ENCODE measurements at regions not wholly inside any gene's neighbourhood (a gene's known extent, or its start where the extent isn't known, plus 50 kb on each side); places are given as distances from the start of the nearest gene placed in this dataset.

DNA sequence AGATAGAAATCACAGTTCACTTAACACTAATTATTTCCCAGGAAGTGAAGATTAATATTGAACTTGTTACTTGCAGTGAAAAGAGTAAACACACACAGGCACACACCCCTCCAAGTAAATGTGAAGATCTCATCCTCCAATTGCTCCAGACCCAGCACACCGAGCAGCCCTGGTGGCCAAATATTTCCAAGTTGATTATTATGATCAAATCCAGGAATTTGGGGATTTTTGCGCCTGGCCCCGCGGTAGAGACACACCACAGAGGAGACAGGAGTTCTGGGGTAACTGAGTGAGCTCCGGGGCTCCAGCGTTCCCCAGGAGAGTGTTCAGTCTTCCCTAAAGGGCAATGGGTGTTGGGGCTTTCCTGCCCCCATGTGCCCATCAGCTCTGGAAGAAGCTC, 431.5 kb downstream of the BCL11B start:
- Histone ChIP-seq H3K36me3 (ENCODE audit: control insufficient read depth, insufficient read depth, low read length) (no peaks in the 10 kb centered on the region), H3K9me3 (ENCODE audit: control insufficient read depth, insufficient read depth, low read length) (no peaks in the 10 kb centered on the region), H3K27me3 (ENCODE audit: control insufficient read depth, insufficient read depth, low read length) (no peaks in the 10 kb centered on the region), H3K4me3 (ENCODE audit: low read depth, low read length) (no peak overlapping the region), H3K4me1 (ENCODE audit: control insufficient read depth, insufficient read depth, low read length) (no peaks in the 10 kb centered on the region), H3K27ac (ENCODE audit: low read depth, low read length) (no peak overlapping the region)
- WGBS (ENCODE audit: insufficient coverage): 95% methylated on average over 5 of the region's 6 CpGs
- DNase-seq (ENCODE audit: low read depth in 4 of 6, low spot score in 6 of 6): no peak

DNA sequence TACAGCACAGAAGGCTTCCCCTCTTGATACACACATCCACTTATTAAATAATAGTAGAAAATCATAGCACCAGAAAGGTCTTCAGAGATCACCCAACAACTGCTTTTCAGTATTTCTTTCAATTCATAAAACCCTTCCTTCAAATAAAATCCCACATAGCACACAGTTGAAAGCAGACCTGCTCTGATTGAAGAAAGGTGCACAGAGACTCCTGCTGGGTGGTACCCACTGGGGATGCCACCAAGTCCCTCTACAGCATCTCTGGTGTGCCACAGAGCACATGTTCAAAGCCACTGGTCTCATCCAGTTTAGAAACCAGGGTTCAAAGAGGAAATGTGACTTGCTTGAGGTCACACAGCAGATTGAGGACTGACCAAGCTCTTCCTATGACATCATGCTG, 427.5 kb downstream of the BCL11B start:
- Histone ChIP-seq H3K9me3 (ENCODE audit: control insufficient read depth, insufficient read depth, low read length) (no peaks in the 10 kb centered on the region), H3K4me1 (ENCODE audit: control insufficient read depth, insufficient read depth, low read length) (no peaks in the 10 kb centered on the region), H3K4me3 (ENCODE audit: low read depth, low read length) (no peak overlapping the region), H3K36me3 (ENCODE audit: control insufficient read depth, insufficient read depth, low read length) (no peaks in the 10 kb centered on the region), H3K27ac (ENCODE audit: low read depth, low read length) (no peak overlapping the region), H3K27me3 (ENCODE audit: control insufficient read depth, insufficient read depth, low read length) (no peaks in the 10 kb centered on the region)
- no peak for DNase-seq (ENCODE audit: low read depth in 4 of 6, low spot score in 6 of 6)

DNA sequence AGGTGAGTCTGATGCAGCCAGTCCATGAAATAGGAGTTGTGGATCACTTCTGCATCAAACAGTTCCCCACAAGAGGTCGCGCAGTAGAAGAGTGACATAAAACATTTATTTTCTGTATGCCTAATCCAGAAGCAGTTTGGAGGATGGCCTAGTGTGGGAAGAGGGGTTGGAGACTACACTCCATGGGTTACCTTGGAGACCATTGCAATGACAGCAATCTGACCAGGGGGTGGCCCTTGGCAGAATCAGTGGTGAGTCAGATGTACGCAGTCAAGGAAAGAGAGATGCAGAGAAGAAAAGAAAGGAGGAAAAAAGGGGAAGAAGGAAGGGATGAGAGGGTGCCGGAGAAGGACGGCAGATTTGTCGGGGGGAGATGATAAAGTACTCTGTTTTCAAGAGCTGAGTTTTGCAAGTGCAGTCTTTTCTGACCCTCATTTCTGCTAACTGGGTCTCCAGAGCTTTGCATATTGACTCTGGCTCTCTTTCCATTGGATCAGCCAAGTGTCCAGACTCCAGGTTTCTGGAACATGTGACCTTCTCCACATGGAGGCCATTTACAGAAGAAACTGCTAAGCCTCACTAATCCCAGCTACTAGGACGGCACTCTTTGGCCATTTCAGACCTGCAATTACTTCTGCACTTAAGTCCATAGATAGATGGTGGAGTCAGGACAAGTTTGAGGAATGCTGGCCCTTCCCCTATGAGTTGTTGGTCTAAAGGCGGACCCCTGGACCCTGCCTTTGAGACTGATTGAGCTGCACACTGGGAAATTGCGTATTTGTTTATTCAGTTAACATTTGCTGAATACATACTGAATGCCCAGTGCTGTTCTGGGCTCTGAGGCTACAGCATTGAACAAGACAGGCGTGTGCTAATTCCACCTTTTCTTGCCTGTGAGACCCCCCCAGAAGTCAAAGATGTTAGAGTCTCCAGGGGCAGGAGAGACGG, 424.2 kb downstream of the BCL11B start:
- WGBS (ENCODE audit: insufficient coverage): 67% methylated on average over 6 of the region's 11 CpGs
- Histone ChIP-seq H3K4me1 (ENCODE audit: control insufficient read depth, insufficient read depth, low read length) (no peaks in the 10 kb centered on the region), H3K27me3 (ENCODE audit: control insufficient read depth, insufficient read depth, low read length) (no peaks in the 10 kb centered on the region), H3K4me3 (ENCODE audit: low read depth, low read length) (no peak overlapping the region), H3K27ac (ENCODE audit: low read depth, low read length) (no peak overlapping the region), H3K9me3 (ENCODE audit: control insufficient read depth, insufficient read depth, low read length) (no peaks in the 10 kb centered on the region), H3K36me3 (ENCODE audit: control insufficient read depth, insufficient read depth, low read length) (no peaks in the 10 kb centered on the region)
- peak in 1 of 6 donors; percentile 38 for DNase-seq (ENCODE audit: low read depth in 4 of 6, low spot score in 6 of 6)

GRCh38 chr14:98853063-98853729, 418.8 kb downstream of the BCL11B start:
- DNase-seq (ENCODE audit: low read depth in 4 of 6, low spot score in 6 of 6): no peak
- Histone ChIP-seq H3K4me3 (ENCODE audit: low read depth, low read length) (no peak overlapping the region), H3K27ac (ENCODE audit: low read depth, low read length) (no peak overlapping the region), H3K4me1 (ENCODE audit: control insufficient read depth, insufficient read depth, low read length) (no peaks in the 10 kb centered on the region), H3K27me3 (ENCODE audit: control insufficient read depth, insufficient read depth, low read length) (no peaks in the 10 kb centered on the region), H3K9me3 (ENCODE audit: control insufficient read depth, insufficient read depth, low read length) (no peaks in the 10 kb centered on the region), H3K36me3 (ENCODE audit: control insufficient read depth, insufficient read depth, low read length) (no peaks in the 10 kb centered on the region)
- 80% methylated on average over 7 of the region's 10 CpGs for WGBS (ENCODE audit: insufficient coverage)

DNA sequence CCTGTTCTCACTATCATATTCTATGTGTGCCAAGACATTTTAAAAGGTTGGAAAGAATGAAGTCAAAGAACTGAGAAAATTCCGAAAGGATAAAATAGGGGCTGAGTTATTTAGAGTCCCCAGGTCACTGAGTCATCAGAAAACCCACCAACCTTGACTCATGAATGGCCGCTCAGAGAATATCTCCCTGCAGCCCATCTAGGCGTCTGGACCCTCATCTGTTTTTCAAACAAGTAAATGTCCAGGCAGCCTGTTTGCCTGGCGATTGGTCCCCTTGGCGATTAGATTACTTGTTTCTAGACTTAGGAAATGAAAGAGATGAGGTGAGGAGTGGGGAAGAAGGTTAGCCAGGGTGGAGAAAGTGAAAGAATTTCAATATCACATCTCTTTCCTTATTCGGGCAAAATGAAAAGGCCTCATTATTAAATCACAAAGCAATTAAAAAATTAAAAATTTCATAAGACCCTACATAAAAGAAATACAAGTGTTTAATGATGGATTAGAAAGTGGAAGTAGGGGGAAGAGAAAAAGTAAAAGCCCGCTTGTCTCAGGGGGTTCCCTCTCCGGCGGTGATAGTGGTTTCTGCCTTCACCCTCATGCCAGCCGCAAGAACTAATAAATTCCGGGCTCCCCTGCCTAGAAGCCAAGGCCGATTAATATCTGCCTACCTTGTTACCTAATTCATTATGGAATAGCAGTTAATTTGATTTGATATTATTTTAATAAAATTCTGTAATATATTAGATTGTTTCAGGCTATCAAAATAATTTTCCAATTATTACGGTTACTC, 415.9 kb downstream of the BCL11B start:
- Histone ChIP-seq H3K27me3 (ENCODE audit: control insufficient read depth, insufficient read depth, low read length) (no peaks in the 10 kb centered on the region), H3K4me1 (ENCODE audit: control insufficient read depth, insufficient read depth, low read length) (no peaks in the 10 kb centered on the region), H3K27ac (ENCODE audit: low read depth, low read length) (no peak overlapping the region), H3K9me3 (ENCODE audit: control insufficient read depth, insufficient read depth, low read length) (no peaks in the 10 kb centered on the region), H3K36me3 (ENCODE audit: control insufficient read depth, insufficient read depth, low read length) (no peaks in the 10 kb centered on the region), H3K4me3 (ENCODE audit: low read depth, low read length) (no peak overlapping the region)
- peak in 1 of 6 donors; percentile 44 for DNase-seq (ENCODE audit: low read depth in 4 of 6, low spot score in 6 of 6)
- WGBS (ENCODE audit: insufficient coverage): 89% methylated on average over 5 of the region's 13 CpGs

GRCh38 chr14:98858158-98858557, 413.8 kb downstream of the BCL11B start:
- WGBS (ENCODE audit: insufficient coverage): 92% methylated on average over 7 of the region's 7 CpGs
- H3K9me3 ChIP-seq (ENCODE audit: control insufficient read depth, insufficient read depth, low read length): no peaks in the 10 kb centered on the region
- H3K27ac ChIP-seq (ENCODE audit: low read depth, low read length): no peak overlapping the region
- no peak for DNase-seq (ENCODE audit: low read depth in 4 of 6, low spot score in 6 of 6)
- H3K4me1 ChIP-seq (ENCODE audit: control insufficient read depth, insufficient read depth, low read length): no peaks in the 10 kb centered on the region
- no peaks in the 10 kb centered on the region for H3K36me3 ChIP-seq (ENCODE audit: control insufficient read depth, insufficient read depth, low read length)
- no peak overlapping the region for H3K4me3 ChIP-seq (ENCODE audit: low read depth, low read length)
- no peaks in the 10 kb centered on the region for H3K27me3 ChIP-seq (ENCODE audit: control insufficient read depth, insufficient read depth, low read length)

GRCh38 chr14:98858561-98858960, 413.4 kb downstream of the BCL11B start:
- 90% methylated on average over 8 of the region's 10 CpGs for WGBS (ENCODE audit: insufficient coverage)
- no peaks in the 10 kb centered on the region for H3K9me3 ChIP-seq (ENCODE audit: control insufficient read depth, insufficient read depth, low read length)
- no peaks in the 10 kb centered on the region for H3K36me3 ChIP-seq (ENCODE audit: control insufficient read depth, insufficient read depth, low read length)
- H3K4me1 ChIP-seq (ENCODE audit: control insufficient read depth, insufficient read depth, low read length): no peaks in the 10 kb centered on the region
- DNase-seq (ENCODE audit: low read depth in 4 of 6, low spot score in 6 of 6): no peak
- H3K4me3 ChIP-seq (ENCODE audit: low read depth, low read length): no peak overlapping the region
- no peak overlapping the region for H3K27ac ChIP-seq (ENCODE audit: low read depth, low read length)
- H3K27me3 ChIP-seq (ENCODE audit: control insufficient read depth, insufficient read depth, low read length): no peaks in the 10 kb centered on the region

- H3K27ac ChIP-seq (ENCODE audit: low read depth, low read length): no peak overlapping the region
- H3K36me3 ChIP-seq (ENCODE audit: control insufficient read depth, insufficient read depth, low read length): no peaks in the 10 kb centered on the region
- 79% methylated on average over 2 of the region's 2 CpGs for WGBS (ENCODE audit: insufficient coverage)
- no peak for DNase-seq (ENCODE audit: low read depth in 4 of 6, low spot score in 6 of 6)
- H3K4me1 ChIP-seq (ENCODE audit: control insufficient read depth, insufficient read depth, low read length): no peaks in the 10 kb centered on the region
- H3K27me3 ChIP-seq (ENCODE audit: control insufficient read depth, insufficient read depth, low read length): no peaks in the 10 kb centered on the region
- H3K4me3 ChIP-seq (ENCODE audit: low read depth, low read length): no peak overlapping the region
- no peaks in the 10 kb centered on the region for H3K9me3 ChIP-seq (ENCODE audit: control insufficient read depth, insufficient read depth, low read length)
Observed at GRCh38 chr14:98859301-98859700, 412.7 kb downstream of the BCL11B start.

GRCh38 chr14:98864211-98864610, 407.8 kb downstream of the BCL11B start:
- H3K27me3 ChIP-seq (ENCODE audit: control insufficient read depth, insufficient read depth, low read length): no peaks in the 10 kb centered on the region
- no peak overlapping the region for H3K4me3 ChIP-seq (ENCODE audit: low read depth, low read length)
- no peaks in the 10 kb centered on the region for H3K9me3 ChIP-seq (ENCODE audit: control insufficient read depth, insufficient read depth, low read length)
- DNase-seq (ENCODE audit: low read depth in 4 of 6, low spot score in 6 of 6): no peak
- H3K36me3 ChIP-seq (ENCODE audit: control insufficient read depth, insufficient read depth, low read length): no peaks in the 10 kb centered on the region
- no peak overlapping the region for H3K27ac ChIP-seq (ENCODE audit: low read depth, low read length)
- 94% methylated on average over 2 of the region's 2 CpGs for WGBS (ENCODE audit: insufficient coverage)
- no peaks in the 10 kb centered on the region for H3K4me1 ChIP-seq (ENCODE audit: control insufficient read depth, insufficient read depth, low read length)

Data from spinal cord (tissue), 9 donors.